Mesothelial cell of epicardium (in vitro differentiated cells): ENCODE measurements at regions not wholly inside any gene's neighbourhood (a gene's known extent, or its start where the extent isn't known, plus 50 kb on each side); places are given as distances from the start of the nearest gene placed in this dataset.
A peak's percentile ranks its signal among the peaks of the same experiment; 100 is the strongest.

Source experiments
- DNase-seq, 2 experiments: peaks; one replicate each; pipeline ENCODE4 v3.0.0; 2021; ENCODE audit warnings: low spot score in 2 of 2; ENCODE audit not compliant: unreplicated experiment in 2 of 2
- H3K27ac Mint-ChIP-seq: 2 replicates; pipeline ENCODE4 v1.8.0; 2021; ENCODE audit warnings: mixed read lengths
- H3K27me3 Mint-ChIP-seq: 2 replicates; pipeline ENCODE4 v1.8.0; 2021; ENCODE audit warnings: low read depth, mixed read lengths
- H3K36me3 Mint-ChIP-seq: 2 replicates; pipeline ENCODE4 v1.8.0; 2021; ENCODE audit warnings: mixed read lengths
- H3K4me1 Mint-ChIP-seq: 2 replicates; pipeline ENCODE4 v1.8.0; 2021; ENCODE audit warnings: mixed read lengths
- H3K4me3 Mint-ChIP-seq: 2 replicates; pipeline ENCODE4 v1.8.0; 2021; ENCODE audit warnings: mild to moderate bottlenecking, moderate library complexity, mixed read lengths
- H3K9me3 Mint-ChIP-seq: 2 replicates; pipeline ENCODE4 v1.8.0; 2021; ENCODE audit warnings: mixed read lengths
- TF ChIP-seq, protein P1 (sequence below): fragments of 200-600 bp; sonication (generic); IDR thresholded peaks from one replicate; pipeline ENCODE4 v1.5.0; 2021; ENCODE audit warnings: antibody characterized with exemption; ENCODE audit not compliant: unreplicated experiment

DNA sequence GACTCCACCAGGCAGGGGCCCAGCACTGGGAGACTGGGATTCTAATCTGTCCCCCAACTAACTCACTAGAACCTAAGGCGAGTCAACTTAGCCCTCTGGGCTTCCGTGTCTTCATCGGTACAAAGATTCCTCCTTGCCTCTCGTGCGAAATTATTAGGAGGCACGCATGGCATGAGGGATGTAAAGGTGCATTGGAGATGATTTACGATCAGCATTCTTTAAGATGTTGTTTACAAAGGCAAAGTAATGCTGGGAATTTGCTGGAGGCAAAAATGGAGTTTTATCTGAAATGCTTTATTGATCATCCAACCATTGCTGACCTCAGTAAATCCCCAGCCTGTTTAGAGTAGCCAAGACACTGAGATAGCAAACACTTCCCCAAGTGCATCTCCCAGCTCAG is 171.8 kb upstream of the KLHL29 start:
- Mint-ChIP-seq H3K9me3 (peaks cover 9% of the 10 kb centered on the region), H3K27me3 (no peaks in the 10 kb centered on the region), H3K27ac (peak overlapping the region; percentile 84), H3K4me3 (no peak overlapping the region), H3K36me3 (peaks cover 5% of the 10 kb centered on the region), H3K4me1 (peaks cover 53% of the 10 kb centered on the region)
- DNase-seq = no peak
- TF ChIP-seq, protein P1, sequence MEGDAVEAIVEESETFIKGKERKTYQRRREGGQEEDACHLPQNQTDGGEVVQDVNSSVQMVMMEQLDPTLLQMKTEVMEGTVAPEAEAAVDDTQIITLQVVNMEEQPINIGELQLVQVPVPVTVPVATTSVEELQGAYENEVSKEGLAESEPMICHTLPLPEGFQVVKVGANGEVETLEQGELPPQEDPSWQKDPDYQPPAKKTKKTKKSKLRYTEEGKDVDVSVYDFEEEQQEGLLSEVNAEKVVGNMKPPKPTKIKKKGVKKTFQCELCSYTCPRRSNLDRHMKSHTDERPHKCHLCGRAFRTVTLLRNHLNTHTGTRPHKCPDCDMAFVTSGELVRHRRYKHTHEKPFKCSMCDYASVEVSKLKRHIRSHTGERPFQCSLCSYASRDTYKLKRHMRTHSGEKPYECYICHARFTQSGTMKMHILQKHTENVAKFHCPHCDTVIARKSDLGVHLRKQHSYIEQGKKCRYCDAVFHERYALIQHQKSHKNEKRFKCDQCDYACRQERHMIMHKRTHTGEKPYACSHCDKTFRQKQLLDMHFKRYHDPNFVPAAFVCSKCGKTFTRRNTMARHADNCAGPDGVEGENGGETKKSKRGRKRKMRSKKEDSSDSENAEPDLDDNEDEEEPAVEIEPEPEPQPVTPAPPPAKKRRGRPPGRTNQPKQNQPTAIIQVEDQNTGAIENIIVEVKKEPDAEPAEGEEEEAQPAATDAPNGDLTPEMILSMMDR = no peak

- no peak for DNase-seq
- Mint-ChIP-seq H3K9me3 (peaks cover 9% of the 10 kb centered on the region), H3K36me3 (peaks cover 5% of the 10 kb centered on the region)
Measured at GRCh38 chr2:23215016-23215415, 170.0 kb upstream of the KLHL29 start.

DNA sequence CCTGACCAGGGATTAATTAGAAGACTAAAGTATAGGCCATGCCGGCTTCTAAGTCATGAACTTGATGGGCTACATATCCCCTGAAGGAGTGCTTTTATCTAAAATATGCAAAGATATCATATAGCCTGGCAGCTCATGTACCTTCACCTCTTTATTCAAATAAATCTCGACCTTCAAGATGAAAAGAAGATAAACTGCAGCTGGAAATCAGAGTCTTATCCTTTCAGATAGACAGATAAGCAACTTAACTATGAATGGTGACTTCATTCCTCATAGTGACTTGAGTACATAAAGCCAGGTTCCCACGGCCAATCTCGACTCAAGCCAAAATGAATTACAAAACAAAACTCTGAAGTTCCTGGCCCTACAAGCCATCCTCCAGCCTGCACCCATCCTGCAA is 165.3 kb upstream of the KLHL29 start:
- H3K27me3 Mint-ChIP-seq = no peaks in the 10 kb centered on the region
- H3K4me1 Mint-ChIP-seq = peaks cover 59% of the 10 kb centered on the region
- H3K4me3 Mint-ChIP-seq = no peak overlapping the region
- H3K27ac Mint-ChIP-seq = peak overlapping the region; percentile 70
- peaks cover 5% of the 10 kb centered on the region for H3K36me3 Mint-ChIP-seq
- H3K9me3 Mint-ChIP-seq = peaks cover 9% of the 10 kb centered on the region
- TF ChIP-seq, protein P1 = no peak
- DNase-seq = no peak

More at GRCh38 chr2:23215016-23215415, 170.0 kb upstream of the KLHL29 start:
- peak overlapping the region; percentile 59 for H3K27ac Mint-ChIP-seq
- TF ChIP-seq, protein P1 = no peak
- H3K27me3 Mint-ChIP-seq = no peaks in the 10 kb centered on the region
- H3K4me3 Mint-ChIP-seq = no peak overlapping the region
- H3K4me1 Mint-ChIP-seq = peaks cover 66% of the 10 kb centered on the region

GRCh38 chr2:23220513-23221094 is 164.4 kb upstream of the KLHL29 start:
- TF ChIP-seq, protein P1 = no peak
- peaks cover 7% of the 10 kb centered on the region for H3K9me3 Mint-ChIP-seq
- DNase-seq = no peak
- no peaks in the 10 kb centered on the region for H3K27me3 Mint-ChIP-seq
- peaks cover 5% of the 10 kb centered on the region for H3K36me3 Mint-ChIP-seq
- H3K4me1 Mint-ChIP-seq = peaks cover 56% of the 10 kb centered on the region
- H3K4me3 Mint-ChIP-seq = no peak overlapping the region
- H3K27ac Mint-ChIP-seq = peak overlapping the region; percentile 70

- no peak for DNase-seq
- Mint-ChIP-seq H3K4me1 (peaks cover 52% of the 10 kb centered on the region), H3K4me3 (no peak overlapping the region)
Measured at GRCh38 chr2:23221236-23221635, 163.7 kb upstream of the KLHL29 start.

More at GRCh38 chr2:23221236-23221635, 163.7 kb upstream of the KLHL29 start:
- H3K9me3 Mint-ChIP-seq = peaks cover under 1% of the 10 kb centered on the region
- no peaks in the 10 kb centered on the region for H3K27me3 Mint-ChIP-seq
- no peaks in the 10 kb centered on the region for H3K36me3 Mint-ChIP-seq
- H3K27ac Mint-ChIP-seq = peak overlapping the region; percentile 70
- TF ChIP-seq, protein P1 = no peak
